Chondrocyte (in vitro differentiated cells): ENCODE measurements at regions not wholly inside any gene's neighbourhood (a gene's known extent, or its start where the extent isn't known, plus 50 kb on each side); places are given as distances from the start of the nearest gene placed in this dataset.

Experiments
- DNase-seq: peaks from one replicate; pipeline ENCODE4 v3.0.0; 2021; ENCODE audit warnings: mixed read lengths, low spot score
- H3K27ac Mint-ChIP-seq: one replicate; pipeline ENCODE4 v1.8.0; 2021; ENCODE audit warnings: mild to moderate bottlenecking, moderate library complexity, mixed read lengths; ENCODE audit not compliant: unreplicated experiment
- H3K27me3 Mint-ChIP-seq: 2 replicates; pipeline ENCODE4 v1.8.0; 2021; ENCODE audit warnings: low read depth, mixed read lengths
- H3K36me3 Mint-ChIP-seq: 2 replicates; pipeline ENCODE4 v1.8.0; 2021; ENCODE audit warnings: low read depth, mixed read lengths
- H3K4me1 Mint-ChIP-seq: 2 replicates; pipeline ENCODE4 v1.8.0; 2021; ENCODE audit warnings: low read depth, mild to moderate bottlenecking, mixed read lengths
- H3K4me3 Mint-ChIP-seq: one replicate; pipeline ENCODE4 v1.8.0; 2021; ENCODE audit warnings: mild to moderate bottlenecking, moderate library complexity, mixed read lengths; ENCODE audit not compliant: unreplicated experiment
- H3K9me3 Mint-ChIP-seq: 2 replicates; pipeline ENCODE4 v1.8.0; 2021; ENCODE audit warnings: low read depth, mixed read lengths
- TF ChIP-seq, protein P1 (sequence below): fragments of 200-600 bp; sonication (generic); IDR thresholded peaks from 2 replicates; pipeline ENCODE4 v1.5.0; 2021; ENCODE audit warnings: antibody characterized with exemption, mild to moderate bottlenecking, moderate library complexity

DNA sequence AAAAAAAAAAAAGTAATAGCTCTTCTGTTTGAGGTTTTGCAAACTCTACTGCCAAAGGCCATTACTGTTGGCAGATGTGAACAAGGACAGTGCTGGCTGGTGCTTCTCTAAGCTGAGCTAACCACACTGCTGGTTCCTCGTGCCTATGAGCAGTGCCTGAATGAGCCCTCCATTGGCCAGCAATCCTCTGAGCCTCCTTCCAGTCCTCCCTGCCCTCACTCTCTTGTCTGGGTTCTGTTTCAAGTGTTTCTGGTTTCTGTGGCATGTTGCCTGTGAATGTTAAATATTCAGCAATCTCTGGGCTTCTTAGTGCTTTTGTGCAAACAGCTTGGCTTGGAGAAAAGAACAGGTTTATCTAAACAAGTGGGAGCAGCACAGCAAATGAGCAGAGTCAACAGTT lies 161.3 kb upstream of the AUTS2 start:
- Mint-ChIP-seq H3K4me3 (no peak overlapping the region), H3K4me1 (no peaks in the 10 kb centered on the region), H3K27ac (no peak overlapping the region), H3K27me3 (peaks cover 16% of the 10 kb centered on the region), H3K36me3 (peaks cover 2% of the 10 kb centered on the region), H3K9me3 (no peaks in the 10 kb centered on the region)
- no peak for DNase-seq
- TF ChIP-seq, protein P1, sequence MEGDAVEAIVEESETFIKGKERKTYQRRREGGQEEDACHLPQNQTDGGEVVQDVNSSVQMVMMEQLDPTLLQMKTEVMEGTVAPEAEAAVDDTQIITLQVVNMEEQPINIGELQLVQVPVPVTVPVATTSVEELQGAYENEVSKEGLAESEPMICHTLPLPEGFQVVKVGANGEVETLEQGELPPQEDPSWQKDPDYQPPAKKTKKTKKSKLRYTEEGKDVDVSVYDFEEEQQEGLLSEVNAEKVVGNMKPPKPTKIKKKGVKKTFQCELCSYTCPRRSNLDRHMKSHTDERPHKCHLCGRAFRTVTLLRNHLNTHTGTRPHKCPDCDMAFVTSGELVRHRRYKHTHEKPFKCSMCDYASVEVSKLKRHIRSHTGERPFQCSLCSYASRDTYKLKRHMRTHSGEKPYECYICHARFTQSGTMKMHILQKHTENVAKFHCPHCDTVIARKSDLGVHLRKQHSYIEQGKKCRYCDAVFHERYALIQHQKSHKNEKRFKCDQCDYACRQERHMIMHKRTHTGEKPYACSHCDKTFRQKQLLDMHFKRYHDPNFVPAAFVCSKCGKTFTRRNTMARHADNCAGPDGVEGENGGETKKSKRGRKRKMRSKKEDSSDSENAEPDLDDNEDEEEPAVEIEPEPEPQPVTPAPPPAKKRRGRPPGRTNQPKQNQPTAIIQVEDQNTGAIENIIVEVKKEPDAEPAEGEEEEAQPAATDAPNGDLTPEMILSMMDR: no peak

DNA sequence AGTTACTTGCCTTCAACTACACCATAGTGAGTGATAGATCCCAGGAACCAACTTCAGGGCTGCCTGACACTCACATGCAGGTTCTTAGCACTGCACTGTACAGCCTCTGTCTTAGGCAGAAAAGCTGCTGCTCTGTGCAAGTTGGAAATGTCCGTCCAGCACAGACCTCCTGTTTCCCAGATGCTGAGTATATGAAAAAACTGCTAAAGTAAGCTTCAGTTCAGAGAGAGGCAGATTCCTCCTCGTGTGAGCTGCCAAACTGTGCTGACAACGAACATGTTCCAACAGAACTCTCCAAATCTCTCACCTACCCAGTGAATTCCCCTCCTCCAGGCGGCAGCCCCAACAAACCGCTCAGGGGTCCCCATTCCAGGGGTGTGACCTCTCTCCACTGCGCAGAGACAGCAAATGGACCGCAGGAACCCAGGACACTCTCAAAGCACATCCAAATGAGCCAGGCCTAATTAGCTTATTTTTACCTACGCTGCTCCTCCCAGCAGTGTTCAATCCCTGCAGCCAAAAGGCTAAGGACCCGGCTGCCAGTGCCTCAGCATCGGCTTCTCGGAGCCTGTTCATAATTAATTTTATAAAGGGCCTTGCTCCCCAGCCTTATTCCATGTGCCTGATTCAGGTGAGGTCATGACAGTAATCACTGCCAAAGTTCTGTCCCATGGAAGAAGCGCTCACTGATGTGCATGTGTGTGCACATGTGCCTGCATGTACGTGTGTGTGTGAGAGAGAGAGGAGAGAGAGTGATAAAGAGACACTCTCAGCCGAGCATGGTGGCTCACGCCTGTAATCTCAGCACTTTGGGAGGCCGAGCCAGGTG lies 159.5 kb upstream of the AUTS2 start:
- peaks cover 16% of the 10 kb centered on the region for H3K27me3 Mint-ChIP-seq
- TF ChIP-seq, protein P1: no peak
- peaks cover 3% of the 10 kb centered on the region for H3K9me3 Mint-ChIP-seq
- H3K4me3 Mint-ChIP-seq: no peak overlapping the region
- H3K27ac Mint-ChIP-seq: no peak overlapping the region
- peaks cover 2% of the 10 kb centered on the region for H3K36me3 Mint-ChIP-seq
- DNase-seq: no peak
- no peaks in the 10 kb centered on the region for H3K4me1 Mint-ChIP-seq

DNA sequence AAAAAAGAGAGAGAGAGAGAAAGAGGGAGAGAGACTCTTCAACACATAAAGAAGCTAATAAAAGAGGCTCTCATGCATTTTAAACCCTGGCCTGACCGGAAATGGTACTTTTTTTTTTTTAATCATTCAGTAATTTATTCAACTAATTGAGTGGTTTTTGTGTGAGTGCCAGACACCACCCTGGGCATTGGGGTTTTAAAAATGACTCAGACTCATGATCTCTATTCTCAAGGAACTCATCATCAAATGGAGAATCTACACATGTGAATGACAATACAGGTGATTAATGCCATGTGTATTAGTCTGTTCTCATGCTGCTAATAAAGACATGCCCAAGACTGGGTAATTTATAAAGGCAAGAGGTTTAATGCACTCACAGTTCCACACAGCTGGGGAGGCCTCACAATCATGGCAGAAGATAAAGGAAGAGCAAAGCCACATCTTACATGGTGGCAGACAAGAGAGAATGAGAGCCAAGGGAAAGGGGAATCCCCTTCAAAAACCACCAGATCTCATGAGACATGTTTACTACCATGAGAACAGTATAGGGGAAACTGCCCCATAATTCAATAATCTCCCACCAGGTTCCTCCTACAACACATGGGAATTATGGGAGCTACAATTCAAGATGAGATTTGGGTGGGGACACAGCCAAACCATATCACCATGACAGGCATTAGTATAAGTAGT lies 158.5 kb upstream of the AUTS2 start:
- TF ChIP-seq, protein P1: no peak

DNA sequence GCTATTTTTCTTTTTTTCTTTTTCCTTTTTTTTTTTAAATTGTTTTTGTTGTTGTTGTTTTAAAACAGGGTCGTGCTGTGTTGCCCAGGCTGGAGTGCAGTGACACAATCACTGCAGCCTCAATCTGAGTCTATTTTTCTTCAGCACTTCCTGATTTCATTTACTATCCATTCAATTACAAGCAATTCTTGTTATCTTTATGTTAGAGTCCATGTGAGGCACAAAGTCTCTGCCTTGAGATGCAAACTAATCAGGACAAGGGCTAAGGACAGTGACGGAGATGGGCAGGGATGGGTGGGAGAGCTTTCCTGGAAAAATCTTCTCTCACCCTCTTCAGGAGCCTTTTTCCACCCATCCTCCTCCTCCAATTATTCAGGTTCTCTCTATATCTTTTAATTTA lies 157.3 kb upstream of the AUTS2 start:
- TF ChIP-seq, protein P1: no peak
- Mint-ChIP-seq H3K4me1 (no peaks in the 10 kb centered on the region), H3K9me3 (peaks cover 5% of the 10 kb centered on the region), H3K36me3 (no peaks in the 10 kb centered on the region), H3K4me3 (no peak overlapping the region), H3K27me3 (peaks cover 4% of the 10 kb centered on the region), H3K27ac (no peak overlapping the region)
- no peak for DNase-seq

More for the DNA sequence above, 158.5 kb upstream of the AUTS2 start:
- H3K27me3 Mint-ChIP-seq: peaks cover 8% of the 10 kb centered on the region
- no peak overlapping the region for H3K27ac Mint-ChIP-seq
- no peaks in the 10 kb centered on the region for H3K36me3 Mint-ChIP-seq
- H3K4me3 Mint-ChIP-seq: no peak overlapping the region
- DNase-seq: no peak
- H3K9me3 Mint-ChIP-seq: peaks cover 5% of the 10 kb centered on the region
- no peaks in the 10 kb centered on the region for H3K4me1 Mint-ChIP-seq

DNA sequence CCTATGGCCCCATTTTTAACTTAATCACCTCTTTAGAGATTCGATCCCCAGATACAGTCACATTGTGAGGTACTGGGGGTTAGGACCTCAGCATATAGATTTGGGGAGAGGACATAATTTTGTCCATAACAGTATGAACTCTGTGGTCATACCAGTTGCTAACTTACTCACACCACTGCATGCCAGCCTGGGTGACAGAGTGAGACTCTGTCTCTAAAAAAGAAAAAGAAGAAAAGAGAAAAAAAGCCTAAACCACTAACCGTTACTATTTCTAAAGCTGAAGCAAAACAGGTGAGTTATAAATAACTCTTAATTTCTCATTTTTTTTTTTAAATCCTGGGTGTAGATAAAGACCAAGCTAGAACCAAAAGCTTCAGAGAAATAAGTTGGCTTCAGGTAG lies 155.1 kb upstream of the AUTS2 start:
- no peak for DNase-seq
- Mint-ChIP-seq H3K36me3 (no peaks in the 10 kb centered on the region), H3K4me1 (no peaks in the 10 kb centered on the region), H3K4me3 (no peak overlapping the region), H3K9me3 (peaks cover 5% of the 10 kb centered on the region), H3K27me3 (peaks cover 4% of the 10 kb centered on the region), H3K27ac (no peak overlapping the region)
- TF ChIP-seq, protein P1: no peak
